ENCODE measurements at regions not wholly inside any gene's neighbourhood (a gene's known extent, or its start where the extent isn't known, plus 50 kb on each side); places are given as distances from the start of the nearest gene placed in this dataset.

DNA sequence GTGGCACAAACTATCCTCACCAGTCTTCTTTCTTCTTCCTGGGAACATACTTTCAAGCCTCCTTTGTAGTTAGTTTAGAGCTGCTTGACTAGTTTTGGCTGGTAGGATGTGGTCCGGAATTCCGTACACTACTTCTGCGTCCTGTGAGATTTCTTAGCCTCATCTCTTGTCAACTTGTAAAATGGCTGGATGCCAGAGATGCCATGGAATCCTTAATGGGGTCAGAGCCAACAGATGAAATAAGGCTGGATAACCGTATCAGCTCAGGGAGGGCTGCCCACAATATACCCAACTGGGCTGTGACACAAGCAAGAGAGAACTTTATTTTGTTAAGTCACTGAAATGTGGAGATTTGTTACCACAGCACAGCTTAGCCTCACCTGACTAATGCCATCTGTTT, 466.9 kb upstream of the MDFIC2 start:
- Histone ChIP-seq H3K4me3 (replicated peaks in 1 of 2; ENCODE audit: low read depth in 1 of 2, low read length in 2 of 2) (no peak overlapping the region), H3K79me2 (ENCODE audit: insufficient read depth, low read length) (no peaks in the 10 kb centered on the region), H4K20me1 (ENCODE audit: insufficient read depth) (no peaks in the 10 kb centered on the region), H2AFZ (ENCODE audit: low read depth, low read length, poor library complexity, severe bottlenecking) (no peak overlapping the region), H3K27ac (ENCODE audit: low read depth, low read length) (no peak overlapping the region), H3K27me3 (ENCODE audit: insufficient read depth, low read length) (no peaks in the 10 kb centered on the region), H3K9me3 (ENCODE audit: control insufficient read depth in 1 of 2, insufficient read depth in 1 of 2, low read depth in 1 of 2, low read length in 2 of 2) (no peaks in the 10 kb centered on the region; a peak in 1 of 4 replicates), H3K9ac (ENCODE audit: low read length) (no peak overlapping the region), H3K36me3 (ENCODE audit: control insufficient read depth in 1 of 2, insufficient read depth in 2 of 2, low read length in 2 of 2) (no peaks in the 10 kb centered on the region), H3K4me1 (ENCODE audit: control insufficient read depth in 1 of 2, insufficient read depth in 2 of 2, low read length in 2 of 2) (no peaks in the 10 kb centered on the region), H3K4me2 (ENCODE audit: low read length) (no peak overlapping the region), H3K9me2 (ENCODE audit: insufficient read depth) (no peaks in the 10 kb centered on the region)
- no peak for DNase-seq (ENCODE audit: low read depth, low spot score)
- no TSS peak for BruUV-seq (replicated peaks)
- POLR2A ChIA-PET, result no interaction called here
- intact Hi-C loops (cut with micrococcal nuclease), result no loop called here
- no peak for ATAC-seq
- RAD21 ChIA-PET (ENCODE audit: low non-redundant PET in 1 of 2, low total read pairs in 2 of 2, uncharacterized antibody in 2 of 2, unreplicated experiment in 2 of 2), result no interaction called here
- TF ChIP-seq TCF7L2 (IDR thresholded peaks at IDR 0.05; ENCODE audit: borderline replicate concordance, extremely low read depth, insufficient read depth, insufficient read length) (no peak), SRF (IDR thresholded peaks at IDR 0.05; ENCODE audit: low read depth) (no peak), CBX3 (IDR thresholded peaks at IDR 0.05; ENCODE audit: low read depth) (no peak), SP1 (IDR thresholded peaks at IDR 0.05; ENCODE audit: low read depth) (no peak), ZNF274 (IDR thresholded peaks at IDR 0.05; ENCODE audit: low read depth, low read length) (no peak), POLR2AphosphoS5 (IDR thresholded peaks at IDR 0.05; ENCODE audit: low read depth, low read length) (no peak), ZFX (IDR thresholded peaks at IDR 0.05) (no peak), SIN3A (IDR thresholded peaks at IDR 0.05; ENCODE audit: low read depth) (no peak), CEBPB (IDR thresholded peaks at IDR 0.05; ENCODE audit: low read depth) (no peak), EZH2 (IDR thresholded peaks at IDR 0.05) (no peak), POLR2A (IDR thresholded peaks at IDR 0.05; ENCODE audit: borderline replicate concordance, extremely low read depth, insufficient read depth, insufficient read length) (no peak), YY1 (IDR thresholded peaks at IDR 0.05; ENCODE audit: extremely low read depth, insufficient replicate concordance, low read depth, low read length) (no peak), JUND (IDR thresholded peaks at IDR 0.05) (no peak)
- TF ChIP-seq, protein P1, sequence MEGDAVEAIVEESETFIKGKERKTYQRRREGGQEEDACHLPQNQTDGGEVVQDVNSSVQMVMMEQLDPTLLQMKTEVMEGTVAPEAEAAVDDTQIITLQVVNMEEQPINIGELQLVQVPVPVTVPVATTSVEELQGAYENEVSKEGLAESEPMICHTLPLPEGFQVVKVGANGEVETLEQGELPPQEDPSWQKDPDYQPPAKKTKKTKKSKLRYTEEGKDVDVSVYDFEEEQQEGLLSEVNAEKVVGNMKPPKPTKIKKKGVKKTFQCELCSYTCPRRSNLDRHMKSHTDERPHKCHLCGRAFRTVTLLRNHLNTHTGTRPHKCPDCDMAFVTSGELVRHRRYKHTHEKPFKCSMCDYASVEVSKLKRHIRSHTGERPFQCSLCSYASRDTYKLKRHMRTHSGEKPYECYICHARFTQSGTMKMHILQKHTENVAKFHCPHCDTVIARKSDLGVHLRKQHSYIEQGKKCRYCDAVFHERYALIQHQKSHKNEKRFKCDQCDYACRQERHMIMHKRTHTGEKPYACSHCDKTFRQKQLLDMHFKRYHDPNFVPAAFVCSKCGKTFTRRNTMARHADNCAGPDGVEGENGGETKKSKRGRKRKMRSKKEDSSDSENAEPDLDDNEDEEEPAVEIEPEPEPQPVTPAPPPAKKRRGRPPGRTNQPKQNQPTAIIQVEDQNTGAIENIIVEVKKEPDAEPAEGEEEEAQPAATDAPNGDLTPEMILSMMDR (IDR thresholded peaks at IDR 0.05 in 2 of 3, conservative IDR thresholded peaks at IDR 0.05 in 1 of 3; ENCODE audit: borderline replicate concordance in 1 of 3, insufficient read depth in 1 of 3, low read depth in 2 of 3, low read length in 2 of 3), result no peak
- TF ChIP-seq, protein P2, sequence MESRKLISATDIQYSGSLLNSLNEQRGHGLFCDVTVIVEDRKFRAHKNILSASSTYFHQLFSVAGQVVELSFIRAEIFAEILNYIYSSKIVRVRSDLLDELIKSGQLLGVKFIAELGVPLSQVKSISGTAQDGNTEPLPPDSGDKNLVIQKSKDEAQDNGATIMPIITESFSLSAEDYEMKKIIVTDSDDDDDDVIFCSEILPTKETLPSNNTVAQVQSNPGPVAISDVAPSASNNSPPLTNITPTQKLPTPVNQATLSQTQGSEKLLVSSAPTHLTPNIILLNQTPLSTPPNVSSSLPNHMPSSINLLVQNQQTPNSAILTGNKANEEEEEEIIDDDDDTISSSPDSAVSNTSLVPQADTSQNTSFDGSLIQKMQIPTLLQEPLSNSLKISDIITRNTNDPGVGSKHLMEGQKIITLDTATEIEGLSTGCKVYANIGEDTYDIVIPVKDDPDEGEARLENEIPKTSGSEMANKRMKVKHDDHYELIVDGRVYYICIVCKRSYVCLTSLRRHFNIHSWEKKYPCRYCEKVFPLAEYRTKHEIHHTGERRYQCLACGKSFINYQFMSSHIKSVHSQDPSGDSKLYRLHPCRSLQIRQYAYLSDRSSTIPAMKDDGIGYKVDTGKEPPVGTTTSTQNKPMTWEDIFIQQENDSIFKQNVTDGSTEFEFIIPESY (IDR thresholded peaks at IDR 0.05; ENCODE audit: extremely low read depth, insufficient replicate concordance, low read length), result no peak
- CTCF ChIA-PET, result no interaction called here
